ENCODE measurements at regions not wholly inside any gene's neighbourhood (a gene's known extent, or its start where the extent isn't known, plus 50 kb on each side); places are given as distances from the start of the nearest gene placed in this dataset.

DNA sequence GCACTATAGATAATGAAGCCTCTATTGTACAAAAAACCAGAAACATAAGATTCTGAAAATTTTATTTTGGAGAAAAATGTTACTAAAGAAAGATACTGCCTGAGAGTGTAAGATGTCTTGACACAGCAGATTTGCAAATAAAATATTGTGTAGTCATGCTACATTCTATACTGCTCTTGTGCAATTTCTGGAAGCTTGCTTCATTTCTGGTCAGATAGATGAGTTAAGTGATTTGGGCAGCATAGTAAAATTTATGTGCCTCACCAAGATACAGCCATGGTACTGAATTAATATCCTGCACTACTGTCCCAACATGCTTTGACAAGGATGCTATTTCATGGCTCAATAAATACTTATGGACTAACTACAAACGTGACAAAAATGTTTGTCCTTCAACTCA, 55.1 kb upstream of the STARD13 start:
- Mint-ChIP-seq H3K4me3 (no peak overlapping the region), H3K27ac (no peak overlapping the region), H3K4me1 (no peaks in the 10 kb centered on the region), H3K27me3 (peaks cover 10% of the 10 kb centered on the region), H3K9me3 (ENCODE audit: insufficient read depth) (no peaks in the 10 kb centered on the region)
- ChIA-PET CTCF (no interaction called here), POLR2A (no interaction called here)
- WGBS (ENCODE audit: insufficient coverage): no CpG with 5 or more reads among the region's 1 CpG
- no peak for TF ChIP-seq EZH2 (IDR thresholded peaks at IDR 0.05; ENCODE audit: borderline replicate concordance, insufficient read depth, low read depth, low read length, poor library complexity, severe bottlenecking)
- H3K79me2 ChIP-seq (ENCODE audit: control insufficient read depth, insufficient read depth, low read length): no peaks in the 10 kb centered on the region
- DNase-seq: no peak
- ATAC-seq (ENCODE audit: low read depth): no peak
- no peaks in the 10 kb centered on the region for H3K9me3 ChIP-seq (ENCODE audit: control extremely low read depth in 1 of 3, control insufficient read depth in 2 of 3, insufficient read depth in 1 of 3, low read length in 2 of 3)
- no peak overlapping the region for H3K4me2 ChIP-seq (replicated peaks; ENCODE audit: low read depth, low read length, poor library complexity, severe bottlenecking)
- no peak overlapping the region for H3K4me3 ChIP-seq (ENCODE audit: control extremely low read depth in 1 of 5, extremely low read depth in 1 of 5, insufficient read depth in 1 of 5, low read depth in 2 of 5, low read length in 4 of 5)
- intact Hi-C loops (cut with micrococcal nuclease): no loop called here
- H3K27ac ChIP-seq (ENCODE audit: low read length in 2 of 2): no peak overlapping the region
- H3K36me3 ChIP-seq (replicated peaks in 1 of 2; ENCODE audit: control extremely low read depth in 1 of 2, control insufficient read depth in 1 of 2, extremely low read depth in 1 of 2, insufficient read depth in 2 of 2, low read length in 1 of 2): no peaks in the 10 kb centered on the region
- no peak overlapping the region for H3K9ac ChIP-seq (ENCODE audit: low read length)
- H3K4me1 ChIP-seq (ENCODE audit: control insufficient read depth in 2 of 2, insufficient read depth in 2 of 2, low read length in 2 of 2): no peaks in the 10 kb centered on the region
- no peaks in the 10 kb centered on the region for H3K27me3 ChIP-seq (replicated peaks in 1 of 4; ENCODE audit: control extremely low read depth in 1 of 4, control insufficient read depth in 3 of 4, insufficient read depth in 4 of 4, low read length in 3 of 4)
- no peaks in the 10 kb centered on the region for H4K20me1 ChIP-seq (ENCODE audit: control insufficient read depth, insufficient read depth, low read length, poor library complexity, severe bottlenecking)
- no peak overlapping the region for H2AFZ ChIP-seq (ENCODE audit: insufficient read depth, low read depth, low read length, poor library complexity, severe bottlenecking)

DNA sequence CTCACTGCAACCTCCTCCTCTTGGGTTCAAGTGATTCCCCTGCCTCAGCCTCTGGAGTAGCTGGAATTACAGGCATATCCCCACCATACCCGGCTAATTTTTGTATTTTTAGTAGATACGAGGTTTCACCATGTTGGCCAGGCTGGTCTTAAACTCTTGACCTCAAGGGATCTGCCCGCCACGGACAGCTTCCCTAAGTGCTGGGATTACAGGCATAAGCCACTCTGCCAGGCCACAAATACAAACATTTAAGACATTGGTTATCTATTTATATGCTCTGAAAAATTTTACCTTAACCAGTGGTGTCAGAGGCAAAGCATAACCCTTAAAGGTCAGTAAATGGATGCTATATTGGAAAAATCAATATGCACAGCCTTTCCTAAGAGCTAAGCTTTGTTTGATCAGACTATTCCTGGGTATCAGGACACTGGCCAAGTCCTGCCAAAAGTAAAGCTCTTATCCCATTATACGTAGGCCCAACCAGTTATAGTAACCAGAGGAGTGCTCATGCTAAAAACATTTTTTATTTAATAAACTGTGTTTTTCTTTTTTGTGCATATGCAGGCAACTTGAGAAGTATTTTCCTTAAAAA, 56.4 kb upstream of the STARD13 start:
- H3K36me3 ChIP-seq (replicated peaks in 1 of 2; ENCODE audit: control extremely low read depth in 1 of 2, control insufficient read depth in 1 of 2, extremely low read depth in 1 of 2, insufficient read depth in 2 of 2, low read length in 1 of 2): no peaks in the 10 kb centered on the region
- H3K9ac ChIP-seq (ENCODE audit: low read length): no peak overlapping the region
- H3K9me3 ChIP-seq (ENCODE audit: control extremely low read depth in 1 of 3, control insufficient read depth in 2 of 3, insufficient read depth in 1 of 3, low read length in 2 of 3): no peaks in the 10 kb centered on the region
- no peaks in the 10 kb centered on the region for H3K27me3 ChIP-seq (replicated peaks in 1 of 4; ENCODE audit: control extremely low read depth in 1 of 4, control insufficient read depth in 3 of 4, insufficient read depth in 4 of 4, low read length in 3 of 4)
- H4K20me1 ChIP-seq (ENCODE audit: control insufficient read depth, insufficient read depth, low read length, poor library complexity, severe bottlenecking): no peaks in the 10 kb centered on the region
- H3K4me1 ChIP-seq (ENCODE audit: control insufficient read depth in 2 of 2, insufficient read depth in 2 of 2, low read length in 2 of 2): no peaks in the 10 kb centered on the region
- no peak overlapping the region for H2AFZ ChIP-seq (ENCODE audit: insufficient read depth, low read depth, low read length, poor library complexity, severe bottlenecking)
- no peaks in the 10 kb centered on the region for H3K79me2 ChIP-seq (ENCODE audit: control insufficient read depth, insufficient read depth, low read length)
- no peaks in the 10 kb centered on the region for H3K9me3 Mint-ChIP-seq (ENCODE audit: insufficient read depth)
- DNase-seq (no peak), ATAC-seq (ENCODE audit: low read depth) (no peak)
- H3K4me1 Mint-ChIP-seq: no peaks in the 10 kb centered on the region
- H3K27ac ChIP-seq (ENCODE audit: low read length in 2 of 2): no peak overlapping the region
- H3K4me3 Mint-ChIP-seq: no peak overlapping the region
- no peak for TF ChIP-seq EZH2 (IDR thresholded peaks at IDR 0.05; ENCODE audit: borderline replicate concordance, insufficient read depth, low read depth, low read length, poor library complexity, severe bottlenecking)
- TF ChIP-seq, protein P1, sequence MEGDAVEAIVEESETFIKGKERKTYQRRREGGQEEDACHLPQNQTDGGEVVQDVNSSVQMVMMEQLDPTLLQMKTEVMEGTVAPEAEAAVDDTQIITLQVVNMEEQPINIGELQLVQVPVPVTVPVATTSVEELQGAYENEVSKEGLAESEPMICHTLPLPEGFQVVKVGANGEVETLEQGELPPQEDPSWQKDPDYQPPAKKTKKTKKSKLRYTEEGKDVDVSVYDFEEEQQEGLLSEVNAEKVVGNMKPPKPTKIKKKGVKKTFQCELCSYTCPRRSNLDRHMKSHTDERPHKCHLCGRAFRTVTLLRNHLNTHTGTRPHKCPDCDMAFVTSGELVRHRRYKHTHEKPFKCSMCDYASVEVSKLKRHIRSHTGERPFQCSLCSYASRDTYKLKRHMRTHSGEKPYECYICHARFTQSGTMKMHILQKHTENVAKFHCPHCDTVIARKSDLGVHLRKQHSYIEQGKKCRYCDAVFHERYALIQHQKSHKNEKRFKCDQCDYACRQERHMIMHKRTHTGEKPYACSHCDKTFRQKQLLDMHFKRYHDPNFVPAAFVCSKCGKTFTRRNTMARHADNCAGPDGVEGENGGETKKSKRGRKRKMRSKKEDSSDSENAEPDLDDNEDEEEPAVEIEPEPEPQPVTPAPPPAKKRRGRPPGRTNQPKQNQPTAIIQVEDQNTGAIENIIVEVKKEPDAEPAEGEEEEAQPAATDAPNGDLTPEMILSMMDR (IDR thresholded peaks at IDR 0.05): no peak
- POLR2A ChIA-PET: no interaction called here
- intact Hi-C loops (cut with micrococcal nuclease): no loop called here
- no peak overlapping the region for H3K4me2 ChIP-seq (replicated peaks; ENCODE audit: low read depth, low read length, poor library complexity, severe bottlenecking)
- H3K27ac Mint-ChIP-seq: no peak overlapping the region
- peaks cover 10% of the 10 kb centered on the region for H3K27me3 Mint-ChIP-seq
- H3K4me3 ChIP-seq (ENCODE audit: control extremely low read depth in 1 of 5, extremely low read depth in 1 of 5, insufficient read depth in 1 of 5, low read depth in 2 of 5, low read length in 4 of 5): no peak overlapping the region
- CTCF ChIA-PET: no interaction called here
- WGBS (ENCODE audit: insufficient coverage): no CpG with 5 or more reads among the region's 5 CpGs

Measured in B cell (primary cell).